ENCODE measurements at regions not wholly inside any gene's neighbourhood (a gene's known extent, or its start where the extent isn't known, plus 50 kb on each side); places are given as distances from the start of the nearest gene placed in this dataset.

- no peak overlapping the region for H3K9ac ChIP-seq (ENCODE audit: control insufficient read depth, insufficient read depth, low read length)
- TF ChIP-seq STAT3 (IDR thresholded peaks at IDR 0.05; ENCODE audit: low read depth, low read length), result no peak
- ChIA-PET RAD21 (ENCODE audit: unreplicated experiment) (interaction anchor here (0.9 kb wide), 1 partner anchor 81 kb away, joined by 4 read pairs; no protein-coding TSS in a partner anchor), CTCF (interaction anchor here (0.6 to 1.1 kb wide), 3 partner anchors 16 to 534 kb away, joined by 3 to 4 read pairs (median 3); no protein-coding TSS in a partner anchor), SMC1A (ENCODE audit: uncharacterized antibody, unreplicated experiment) (no interaction called here), POLR2A (interaction anchor here (0.7 kb wide), 1 partner anchor 14 kb away, joined by 3 read pairs; no protein-coding TSS in a partner anchor)
- no peaks in the 10 kb centered on the region; the same call in 2 of the 3 replicates for H3K9me3 ChIP-seq (replicated peaks; ENCODE audit: control insufficient read depth, insufficient read depth, low read length)
- FAIRE-seq (no peak), DNase-seq (ENCODE audit: low read depth, low spot score) (no peak), ATAC-seq (no peak)
- H3K4me3 ChIP-seq, result no peak overlapping the region
- no peak overlapping the region for H2AFZ ChIP-seq (ENCODE audit: control insufficient read depth, low read depth, low read length)
- WGBS (ENCODE audit: insufficient coverage, insufficient replicate concordance, low lambda C conversion rate, missing lambda C conversion rate), result 0% methylated on average over 1 of the region's 1 CpG
- no peak overlapping the region for H3K27ac ChIP-seq (ENCODE audit: control insufficient read depth, insufficient read depth)
- no peaks in the 10 kb centered on the region; a peak in 1 of 4 replicates for H3K27me3 ChIP-seq (replicated peaks in 1 of 2; ENCODE audit: control insufficient read depth in 2 of 2, insufficient read depth in 2 of 2, low read length in 1 of 2)
- in situ Hi-C loops (cut with MboI) (no loop called here), intact Hi-C loops (cut with micrococcal nuclease; ENCODE audit: unreplicated experiment) (no loop called here)
- no peak overlapping the region for H3K4me2 ChIP-seq (ENCODE audit: control insufficient read depth, insufficient read depth)
- no peaks in the 10 kb centered on the region for H3K36me3 ChIP-seq (ENCODE audit: control insufficient read depth in 2 of 2, insufficient read depth in 2 of 2, low read length in 1 of 2)
- BruUV-seq (replicated peaks), result no TSS peak
- H4K20me1 ChIP-seq (ENCODE audit: control insufficient read depth, insufficient read depth), result no peaks in the 10 kb centered on the region
- H3K79me2 ChIP-seq (ENCODE audit: control insufficient read depth, insufficient read depth, low read length), result no peaks in the 10 kb centered on the region
- H3K4me1 ChIP-seq (ENCODE audit: control insufficient read depth, insufficient read depth, low read length), result no peaks in the 10 kb centered on the region
These were observed 291.3 kb upstream of the ZPLD1 start for GRCh38 chr3:102143536-102143935.

- Histone ChIP-seq H3K36me3 (ENCODE audit: control insufficient read depth in 2 of 2, insufficient read depth in 2 of 2, low read length in 1 of 2) (no peaks in the 10 kb centered on the region), H3K4me3 (no peak overlapping the region), H2AFZ (ENCODE audit: control insufficient read depth, low read depth, low read length) (no peak overlapping the region), H3K9me3 (replicated peaks; ENCODE audit: control insufficient read depth, insufficient read depth, low read length) (peaks cover 3% of the 10 kb centered on the region; the same call in 1 of the 3 replicates), H3K9ac (ENCODE audit: control insufficient read depth, insufficient read depth, low read length) (no peak overlapping the region), H3K27ac (ENCODE audit: control insufficient read depth, insufficient read depth) (no peak overlapping the region), H3K4me1 (ENCODE audit: control insufficient read depth, insufficient read depth, low read length) (no peaks in the 10 kb centered on the region), H3K4me2 (ENCODE audit: control insufficient read depth, insufficient read depth) (no peak overlapping the region), H3K27me3 (replicated peaks in 1 of 2; ENCODE audit: control insufficient read depth in 2 of 2, insufficient read depth in 2 of 2, low read length in 1 of 2) (no peaks in the 10 kb centered on the region; a peak in 1 of 4 replicates), H3K79me2 (ENCODE audit: control insufficient read depth, insufficient read depth, low read length) (no peaks in the 10 kb centered on the region), H4K20me1 (ENCODE audit: control insufficient read depth, insufficient read depth) (no peaks in the 10 kb centered on the region)
- in situ Hi-C loops (cut with MboI), result no loop called here
- ChIA-PET SMC1A (ENCODE audit: uncharacterized antibody, unreplicated experiment) (no interaction called here), RAD21 (ENCODE audit: unreplicated experiment) (interaction anchor here (0.9 kb wide), 1 partner anchor 80 kb away, joined by 4 read pairs; no protein-coding TSS in a partner anchor), CTCF (interaction anchor here (0.9 to 1.1 kb wide), 2 partner anchors 16 to 35 kb away, joined by 3 to 4 read pairs; no protein-coding TSS in a partner anchor), POLR2A (interaction anchor here (0.7 kb wide), 1 partner anchor 15 kb away, joined by 3 read pairs; no protein-coding TSS in a partner anchor)
- WGBS (ENCODE audit: insufficient coverage, insufficient replicate concordance, low lambda C conversion rate, missing lambda C conversion rate), result 43% methylated on average over 3 of the region's 3 CpGs
- intact Hi-C loops (cut with micrococcal nuclease; ENCODE audit: unreplicated experiment), result no loop called here
- FAIRE-seq, result no peak
- DNase-seq (ENCODE audit: low read depth, low spot score), result no peak
- no TSS peak for BruUV-seq (replicated peaks)
- no peak for ATAC-seq
- TF ChIP-seq MEF2B (IDR thresholded peaks at IDR 0.05; ENCODE audit: partially characterized antibody, poor library complexity, severe bottlenecking) (no peak), ZBTB33 (IDR thresholded peaks at IDR 0.05) (no peak), PML (IDR thresholded peaks at IDR 0.05; ENCODE audit: low read length) (no peak), REST (IDR thresholded peaks at IDR 0.05; ENCODE audit: low read depth, low read length) (no peak), PRDM15 (CRISPR knock-in tag; IDR thresholded peaks at IDR 0.05) (no peak), NFIC (IDR thresholded peaks at IDR 0.05; ENCODE audit: low read depth, low read length) (no peak)
These were observed 290.8 kb upstream of the ZPLD1 start for GRCh38 chr3:102144063-102144462.
